Transverse colon (tissue), 4 donors: ENCODE measurements at regions not wholly inside any gene's neighbourhood (a gene's known extent, or its start where the extent isn't known, plus 50 kb on each side); places are given as distances from the start of the nearest gene placed in this dataset.

Source experiments
- CTCF ChIP-seq, 5 experiments: fragments of 200-600 bp in 3 of 5; fragments of 450-650 bp in 2 of 5; sonication (generic) in 3 of 5; IDR thresholded peaks; 1 replicate in 2 of 5; 2 replicates in 3 of 5; pipeline ENCODE4 v1.5.1; 2016 to 2017; ENCODE audit warnings: antibody characterized with exemption in 5 of 5, inconsistent platforms in 3 of 5, mild to moderate bottlenecking in 2 of 5, moderate library complexity in 1 of 5
- EP300 ChIP-seq: sonication (generic); formaldehyde crosslinking; IDR thresholded peaks from one replicate; pipeline ENCODE4 v1.6.1; 2017; ENCODE audit warnings: antibody characterized with exemption, low read depth
- POLR2A ChIP-seq: fragments of 450-650 bp; IDR thresholded peaks from one replicate; pipeline ENCODE4 v1.6.1; 2016; ENCODE audit warnings: antibody characterized with exemption, mild to moderate bottlenecking, moderate library complexity
- POLR2AphosphoS5 ChIP-seq, 3 donors: sonication (generic); formaldehyde crosslinking; IDR thresholded peaks; one replicate each; pipeline ENCODE4 v1.6.1; 2016; ENCODE audit warnings: antibody characterized with exemption in 3 of 3

GRCh38 chr2:12543978-12544558, 172.7 kb upstream of the TRIB2 start:
- TF ChIP-seq CTCF (IDR thresholded peaks at IDR 0.05) (no peak), POLR2AphosphoS5 (IDR thresholded peaks at IDR 0.05) (no peak), EP300 (no peak), POLR2A (no peak)
